T-cell (primary cell): ENCODE measurements at regions not wholly inside any gene's neighbourhood (a gene's known extent, or its start where the extent isn't known, plus 50 kb on each side); places are given as distances from the start of the nearest gene placed in this dataset.

Experiments used
- ATAC-seq, 4 experiments: fragments of 200-7000 bp in 3 of 4; fragments of 150-1000 bp in 1 of 4; cut with Tn5 transposase; replicated peaks in 1 of 4; 1 replicate in 3 of 4; 2 replicates in 1 of 4; pipeline ENCODE4 v1.10.0; 2021; ENCODE audit warnings: moderate library complexity in 3 of 4, mild to moderate bottlenecking in 2 of 4, moderate number of reproducible peaks in 1 of 4
- CTCF ChIA-PET, 2 donors: fragments of 300-600 bp; sonication (Branson Sonifier 250); formaldehyde crosslinking; loops; one replicate each; lab custom pipeline; 2022; ENCODE audit warnings: antibody characterized with exemption in 2 of 2; lab: Charles Lee
- POLR2A ChIA-PET, 2 donors: fragments of 300-600 bp; sonication (Branson Sonifier 250); formaldehyde crosslinking; loops; one replicate each; lab custom pipeline; 2022; ENCODE audit warnings: antibody characterized with exemption in 2 of 2; lab: Charles Lee
- DNase-seq, 35 experiments: peaks; one replicate each; pipeline versions ENCODE4 v3.0.0 to v3.0.0-alpha.2; 2013 to 2023
- H3K27ac ChIP-seq: one replicate; pipeline ENCODE4 v1.5.1; 2013; ENCODE audit warnings: low read length
- H3K27me3 ChIP-seq, 2 experiments: replicated peaks in 1 of 2; 1 replicate in 1 of 2; 2 replicates in 1 of 2; pipeline versions ENCODE4 v1.6.1 to v1.7.0; 2013; ENCODE audit warnings: low read length in 1 of 2, mixed read lengths in 1 of 2; ENCODE audit not compliant: control insufficient read depth in 2 of 2, insufficient read depth in 2 of 2; ENCODE audit errors: extremely low read depth in 1 of 2
- H3K36me3 ChIP-seq, 2 donors: 1 replicate in 1 of 2; 2 replicates in 1 of 2; pipeline versions ENCODE4 v1.6.1 to v1.7.0; 2013; ENCODE audit warnings: low read length in 1 of 2; ENCODE audit not compliant: control insufficient read depth in 2 of 2, insufficient read depth in 1 of 2; ENCODE audit errors: extremely low read depth in 1 of 2
- H3K4me1 ChIP-seq, 2 experiments: 1 replicate in 1 of 2; 2 replicates in 1 of 2; pipeline versions ENCODE4 v1.6.1 to v1.7.0; 2013; ENCODE audit warnings: low read length in 2 of 2, mixed read lengths in 1 of 2; ENCODE audit not compliant: insufficient read depth in 2 of 2, control insufficient read depth in 1 of 2; ENCODE audit errors: extremely low read depth in 1 of 2
- H3K4me3 ChIP-seq, 2 donors: 1 replicate in 1 of 2; 2 replicates in 1 of 2; pipeline versions ENCODE4 v1.5.1 to v1.7.0; 2013; ENCODE audit warnings: mild to moderate bottlenecking in 2 of 2, low read length in 1 of 2, moderate library complexity in 1 of 2; ENCODE audit not compliant: control insufficient read depth in 1 of 2; ENCODE audit errors: extremely low read depth in 1 of 2
- H3K9me3 ChIP-seq: 2 replicates; pipeline ENCODE4 v1.7.0; 2013
- H3K27ac Mint-ChIP-seq, 2 donors: one replicate each; pipeline ENCODE4 v1.8.0; 2020 to 2021; ENCODE audit warnings: mild to moderate bottlenecking in 2 of 2, mixed read lengths in 2 of 2
- H3K27me3 Mint-ChIP-seq, 2 donors: one replicate each; pipeline ENCODE4 v1.8.0; 2021 to 2022; ENCODE audit warnings: mixed read lengths in 2 of 2
- H3K36me3 Mint-ChIP-seq: one replicate; pipeline ENCODE4 v1.8.0; 2021; ENCODE audit warnings: mixed read lengths
- H3K4me1 Mint-ChIP-seq, 3 donors: one replicate each; pipeline ENCODE4 v1.8.0; 2020 to 2022; ENCODE audit warnings: mixed read lengths in 3 of 3, mild to moderate bottlenecking in 1 of 3
- H3K4me3 Mint-ChIP-seq, 3 donors: one replicate each; pipeline ENCODE4 v1.8.0; 2020 to 2022; ENCODE audit warnings: mild to moderate bottlenecking in 3 of 3, mixed read lengths in 3 of 3, moderate library complexity in 3 of 3
- H3K9me3 Mint-ChIP-seq, 3 donors: one replicate each; pipeline ENCODE4 v1.8.0; 2020 to 2022; ENCODE audit warnings: mixed read lengths in 3 of 3
- WGBS: methylation state at CpG from one replicate; pipeline ENCODE4 v1.1.5; 2013; ENCODE audit warnings: missing lambda C conversion rate; ENCODE audit not compliant: insufficient coverage; 5-methylcytosine and 5-hydroxymethylcytosine counted together

DNA sequence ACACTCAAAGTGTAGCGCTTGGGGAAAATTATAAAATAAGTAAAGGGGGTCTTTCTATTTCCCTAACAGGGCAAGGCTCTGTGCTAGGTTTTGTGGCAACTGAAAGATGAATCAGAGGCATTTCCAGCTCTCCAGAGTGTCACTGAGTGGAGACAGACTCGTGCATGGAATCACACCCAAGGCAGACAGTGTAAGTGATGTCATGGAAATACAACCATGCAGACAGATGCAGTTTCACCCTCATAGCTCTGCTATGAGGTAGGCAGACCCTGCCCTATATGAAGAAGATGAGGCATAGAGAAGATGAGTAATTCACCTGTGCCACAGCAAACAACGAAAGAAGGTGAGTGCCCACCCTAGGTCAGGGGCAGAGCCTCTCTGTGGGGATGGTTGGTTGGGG, 57.2 kb upstream of the PITRM1 start:
- WGBS = 79% methylated on average over 2 of the region's 3 CpGs
- ChIA-PET POLR2A (no interaction called here), CTCF (no interaction called here)
- H3K4me1 ChIP-seq = peaks cover 2 to 20% of the 10 kb centered on the region in 2 experiments
- H3K9me3 ChIP-seq = no peaks in the 10 kb centered on the region
- no peaks in the 10 kb centered on the region for H3K36me3 ChIP-seq
- H3K36me3 Mint-ChIP-seq = no peaks in the 10 kb centered on the region
- ATAC-seq (no peak), DNase-seq (no peak)
- H3K9me3 Mint-ChIP-seq = no peaks in the 10 kb centered on the region
- H3K27me3 Mint-ChIP-seq = peaks cover 9 to 10% of the 10 kb centered on the region in 2 donors
- H3K4me3 ChIP-seq = no peak overlapping the region
- H3K27me3 ChIP-seq = peaks cover 0 to 10% of the 10 kb centered on the region in 2 experiments
- H3K27ac Mint-ChIP-seq = no peak overlapping the region
- no peak overlapping the region for H3K27ac ChIP-seq
- no peak overlapping the region for H3K4me3 Mint-ChIP-seq
- peaks cover 11 to 22% (median 17%) of the 10 kb centered on the region in 3 donors for H3K4me1 Mint-ChIP-seq

DNA sequence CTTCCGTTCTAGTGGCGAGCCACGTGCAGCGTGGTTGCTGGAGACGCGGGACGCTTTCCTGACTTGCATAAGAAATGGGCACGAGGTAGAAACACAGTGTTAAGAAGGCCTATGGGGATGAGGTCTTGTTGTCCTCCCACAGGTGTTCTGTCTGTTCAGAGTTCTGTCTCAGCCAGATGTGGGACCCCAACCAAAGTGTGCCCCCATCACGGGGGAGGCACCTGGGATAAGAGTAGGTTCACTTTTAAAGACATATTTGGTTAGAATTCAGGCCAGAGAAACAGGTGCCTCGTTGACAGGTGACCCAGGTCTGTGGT, 56.0 kb upstream of the PITRM1 start:
- H3K9me3 Mint-ChIP-seq = no peaks in the 10 kb centered on the region
- DNase-seq (no peak), ATAC-seq (no peak)
- Histone ChIP-seq H3K27me3 (peaks cover 0 to 10% of the 10 kb centered on the region in 2 experiments), H3K36me3 (no peaks in the 10 kb centered on the region), H3K9me3 (no peaks in the 10 kb centered on the region), H3K4me1 (peaks cover 2 to 20% of the 10 kb centered on the region in 2 experiments), H3K4me3 (no peak overlapping the region), H3K27ac (peak overlapping the region; percentile 54)
- ChIA-PET POLR2A (no interaction called here), CTCF (interaction anchor here in 1 of 2 donors (0.5 kb wide), 1 partner anchor 1431 kb away, joined by 11 read pairs; no protein-coding TSS in a partner anchor)
- H3K4me3 Mint-ChIP-seq = no peak overlapping the region
- no peak overlapping the region for H3K27ac Mint-ChIP-seq
- H3K27me3 Mint-ChIP-seq = peaks cover 5 to 10% of the 10 kb centered on the region in 2 donors
- peaks cover 11 to 22% (median 17%) of the 10 kb centered on the region in 3 donors for H3K4me1 Mint-ChIP-seq
- WGBS = 78% methylated on average over 6 of the region's 10 CpGs
- no peaks in the 10 kb centered on the region for H3K36me3 Mint-ChIP-seq

DNA sequence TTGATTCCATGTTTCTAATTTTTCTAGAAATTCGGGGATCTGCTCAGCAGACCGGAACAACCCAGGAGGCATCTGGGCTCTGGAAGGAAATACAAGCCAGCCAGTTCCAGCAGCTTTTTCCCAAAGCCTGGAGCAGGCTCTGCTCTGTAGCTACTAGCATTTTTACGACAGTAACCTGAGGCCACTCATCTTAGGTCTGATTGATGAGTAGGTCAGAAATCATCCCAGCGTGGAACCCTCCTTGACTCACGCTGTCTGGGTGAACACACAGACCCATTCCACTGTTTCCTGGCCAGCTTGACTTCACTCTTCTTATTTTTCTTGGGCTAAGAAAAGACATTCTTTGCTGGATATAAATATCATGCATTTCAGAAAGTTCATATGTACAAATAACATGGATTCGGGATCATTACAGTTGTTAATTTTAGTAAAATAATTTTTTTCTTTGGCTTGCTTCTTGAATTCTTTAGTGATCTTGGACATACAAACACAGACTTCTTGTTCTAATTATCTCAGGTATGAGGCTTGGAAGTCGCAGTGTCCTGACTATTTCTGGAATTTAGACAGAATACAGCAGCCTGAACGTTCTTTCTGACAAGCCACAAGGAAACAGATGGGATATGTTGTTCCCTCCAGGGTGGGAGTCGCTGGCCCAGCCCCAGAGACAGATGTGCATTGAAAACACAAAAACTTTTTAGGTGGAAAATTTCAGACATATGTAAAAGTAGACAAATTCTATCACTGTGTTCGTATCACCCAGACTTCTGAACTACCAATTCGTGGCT, 54.6 kb upstream of the PITRM1 start:
- no peak overlapping the region for H3K27ac Mint-ChIP-seq
- ATAC-seq (peak in 1 of 4 experiments; percentile 18), DNase-seq (no peak)
- no peaks in the 10 kb centered on the region for H3K9me3 ChIP-seq
- peaks cover 0 to 10% of the 10 kb centered on the region in 2 experiments for H3K27me3 ChIP-seq
- H3K36me3 ChIP-seq = no peaks in the 10 kb centered on the region
- H3K9me3 Mint-ChIP-seq = no peaks in the 10 kb centered on the region
- peaks cover 2 to 20% of the 10 kb centered on the region in 2 experiments for H3K4me1 ChIP-seq
- H3K27me3 Mint-ChIP-seq = peaks cover 3 to 4% of the 10 kb centered on the region in 2 donors
- H3K4me3 ChIP-seq = no peak overlapping the region
- WGBS = 80% methylated on average over 5 of the region's 11 CpGs
- CTCF ChIA-PET = no interaction called here
- no peak overlapping the region for H3K27ac ChIP-seq
- no peaks in the 10 kb centered on the region for H3K36me3 Mint-ChIP-seq
- peaks cover 11 to 22% (median 17%) of the 10 kb centered on the region in 3 donors for H3K4me1 Mint-ChIP-seq
- H3K4me3 Mint-ChIP-seq = no peak overlapping the region
- POLR2A ChIA-PET = no interaction called here

DNA sequence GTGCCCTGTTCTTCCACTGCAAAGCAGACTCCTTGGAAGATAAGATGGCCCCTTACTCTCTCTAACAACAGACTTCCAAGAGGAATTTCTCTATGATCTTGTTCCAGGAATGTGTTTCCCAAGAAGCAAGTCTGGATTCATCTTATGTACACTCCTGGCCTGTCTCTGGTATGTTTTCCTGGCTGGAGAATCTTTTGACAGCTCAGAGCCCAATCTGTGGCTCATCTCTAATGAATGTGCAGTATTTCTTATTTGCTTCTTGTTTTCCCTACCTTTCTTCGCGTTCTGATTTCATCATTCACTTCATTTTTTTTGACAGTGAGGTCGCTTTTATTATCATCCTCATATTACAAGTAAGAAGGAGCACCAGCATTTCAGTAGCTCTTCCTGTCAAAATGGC, 53.0 kb upstream of the PITRM1 start:
- Mint-ChIP-seq H3K9me3 (no peaks in the 10 kb centered on the region), H3K36me3 (no peaks in the 10 kb centered on the region), H3K4me1 (peaks cover 11 to 22% (median 17%) of the 10 kb centered on the region in 3 donors), H3K4me3 (no peak overlapping the region), H3K27ac (no peak overlapping the region), H3K27me3 (no peaks in the 10 kb centered on the region)
- DNase-seq = no peak
- no peaks in the 10 kb centered on the region for H3K9me3 ChIP-seq
- H3K4me1 ChIP-seq = peaks cover 2 to 20% of the 10 kb centered on the region in 2 experiments
- POLR2A ChIA-PET = interaction anchor here in 1 of 2 donors (0.7 kb wide), 1 partner anchor 41 kb away, joined by 3 read pairs; no protein-coding TSS in a partner anchor
- CTCF ChIA-PET = no interaction called here
- no peak overlapping the region for H3K27ac ChIP-seq
- no peak for ATAC-seq
- 88% methylated on average over 2 of the region's 3 CpGs for WGBS
- peaks cover 0 to 10% of the 10 kb centered on the region in 2 experiments for H3K27me3 ChIP-seq
- no peak overlapping the region for H3K4me3 ChIP-seq
- H3K36me3 ChIP-seq = no peaks in the 10 kb centered on the region

DNA sequence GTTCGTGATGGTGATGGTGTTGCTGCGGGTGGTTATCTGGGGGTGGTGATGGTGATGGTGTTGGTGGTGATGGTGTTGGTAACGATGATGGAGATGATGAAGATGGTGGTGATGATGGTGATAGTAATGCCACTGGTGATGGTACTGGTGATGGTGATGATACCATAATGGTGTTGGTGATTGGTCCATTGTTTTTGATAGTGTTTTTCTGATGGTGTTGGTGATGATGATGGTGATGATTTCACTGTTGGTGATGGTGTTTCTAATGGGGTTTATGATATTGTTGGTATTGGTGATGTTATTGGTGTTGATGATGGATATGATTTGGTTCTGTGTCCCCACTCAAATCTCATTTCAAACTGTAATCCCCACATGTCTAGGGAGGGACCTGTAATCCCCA, 51.7 kb upstream of the PITRM1 start:
- peaks cover 2 to 3% of the 10 kb centered on the region in 2 donors for H3K27me3 Mint-ChIP-seq
- peaks cover 11 to 22% (median 17%) of the 10 kb centered on the region in 3 donors for H3K4me1 Mint-ChIP-seq
- H3K9me3 Mint-ChIP-seq = peaks cover 0 to under 1% (median 0%) of the 10 kb centered on the region in 3 donors
- Histone ChIP-seq H3K4me3 (no peak overlapping the region), H3K36me3 (no peaks in the 10 kb centered on the region), H3K27ac (no peak overlapping the region), H3K4me1 (peaks cover 2 to 20% of the 10 kb centered on the region in 2 experiments), H3K9me3 (no peaks in the 10 kb centered on the region), H3K27me3 (peaks cover 0 to 9% of the 10 kb centered on the region in 2 experiments)
- ChIA-PET CTCF (no interaction called here), POLR2A (no interaction called here)
- 94% methylated on average over 3 of the region's 3 CpGs for WGBS
- H3K27ac Mint-ChIP-seq = no peak overlapping the region
- no peaks in the 10 kb centered on the region for H3K36me3 Mint-ChIP-seq
- ATAC-seq (no peak), DNase-seq (no peak)
- H3K4me3 Mint-ChIP-seq = no peak overlapping the region

DNA sequence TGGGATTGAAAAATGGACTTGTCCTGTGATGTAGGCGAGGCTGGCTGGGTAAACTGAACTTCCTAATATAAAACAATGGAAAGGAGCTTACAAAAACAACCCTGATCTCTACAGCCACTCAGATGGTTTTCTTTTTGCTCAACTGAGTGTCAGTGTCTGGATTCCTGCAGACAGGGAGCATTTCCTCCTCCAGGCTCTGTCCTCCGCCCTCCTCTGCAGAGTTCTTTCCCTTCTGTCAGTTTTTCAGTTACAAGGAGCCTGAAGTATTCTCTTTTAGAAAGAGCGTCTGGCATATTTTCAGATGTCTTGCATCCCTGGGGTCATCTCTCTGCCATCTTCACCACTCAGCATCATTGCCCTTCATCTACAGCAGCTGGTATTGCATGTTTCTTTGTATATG, 50.0 kb upstream of the PITRM1 start:
- H3K4me1 Mint-ChIP-seq = peaks cover 5 to 9% (median 6%) of the 10 kb centered on the region in 3 donors
- ChIA-PET POLR2A (interaction anchor here in 1 of 2 donors (0.6 kb wide), 1 partner anchor 29 kb away, joined by 3 read pairs; no protein-coding TSS in a partner anchor), CTCF (no interaction called here)
- no peak overlapping the region for H3K4me3 ChIP-seq
- no peaks in the 10 kb centered on the region for H3K36me3 ChIP-seq
- H3K4me1 ChIP-seq = peaks cover 0 to 3% of the 10 kb centered on the region in 2 experiments
- H3K27me3 ChIP-seq = no peaks in the 10 kb centered on the region
- DNase-seq (no peak), ATAC-seq (no peak)
- WGBS = 86% methylated on average over 1 of the region's 3 CpGs
- peaks cover 0 to 3% (median 0%) of the 10 kb centered on the region in 3 donors for H3K9me3 Mint-ChIP-seq
- H3K27ac Mint-ChIP-seq = no peak overlapping the region
- no peaks in the 10 kb centered on the region for H3K36me3 Mint-ChIP-seq
- H3K4me3 Mint-ChIP-seq = no peak overlapping the region
- H3K9me3 ChIP-seq = no peaks in the 10 kb centered on the region
- peak overlapping the region; percentile 71 for H3K27ac ChIP-seq
- H3K27me3 Mint-ChIP-seq = peaks cover 2 to 5% of the 10 kb centered on the region in 2 donors
